GM21528 (cell line): ENCODE measurements at regions not wholly inside any gene's neighbourhood (a gene's known extent, or its start where the extent isn't known, plus 50 kb on each side); places are given as distances from the start of the nearest gene placed in this dataset.
"Not testable (repeated sequence)": the region's sequence is repeated elsewhere in the genome, so short reads cannot be mapped to it uniquely, and the experiment has no call there.

Source experiments
- ATAC-seq: cut with Tn5 transposase; IDR thresholded peaks from one replicate; pipeline ENCODE4 v1.9.1; 2021; ENCODE audit warnings: mild to moderate bottlenecking, moderate library complexity; ENCODE audit not compliant: unreplicated experiment, low FRiP score

GRCh38 chr5:166088389-166089039, 2202.9 kb upstream of the WWC1 start:
- ATAC-seq: no peak

- no peak for ATAC-seq
These were observed 2199.5 kb upstream of the WWC1 start for GRCh38 chr5:166091931-166092330.

GRCh38 chr5:166093312-166093711, 2198.1 kb upstream of the WWC1 start:
- ATAC-seq: no peak

- no peak for ATAC-seq
These were observed 2188.5 kb upstream of the WWC1 start for GRCh38 chr5:166102947-166103346.

GRCh38 chr5:166111021-166111420, 2180.4 kb upstream of the WWC1 start:
- no peak for ATAC-seq

- no peak for ATAC-seq
These were observed 2174.1 kb upstream of the WWC1 start for GRCh38 chr5:166117072-166118066.

- no peak for ATAC-seq
These were observed 2171.9 kb upstream of the WWC1 start for GRCh38 chr5:166119506-166119905.

GRCh38 chr5:166123717-166124116, 2167.7 kb upstream of the WWC1 start:
- no peak for ATAC-seq

- ATAC-seq: no peak
These were observed 2163.5 kb upstream of the WWC1 start for GRCh38 chr5:166127766-166128570.

- not testable (repeated sequence) for ATAC-seq
These were observed 2146.3 kb upstream of the WWC1 start for GRCh38 chr5:166145107-166145506.

GRCh38 chr5:166163996-166164610, 2127.3 kb upstream of the WWC1 start:
- ATAC-seq: no peak

GRCh38 chr5:166165596-166165995, 2125.8 kb upstream of the WWC1 start:
- ATAC-seq: no peak

GRCh38 chr5:166166071-166166470, 2125.4 kb upstream of the WWC1 start:
- no peak for ATAC-seq

- no peak for ATAC-seq
These were observed 2118.8 kb upstream of the WWC1 start for GRCh38 chr5:166172597-166172996.

GRCh38 chr5:166178411-166179080, 2112.9 kb upstream of the WWC1 start:
- ATAC-seq: no peak

GRCh38 chr5:166185185-166185584, 2106.3 kb upstream of the WWC1 start:
- ATAC-seq: no peak

- ATAC-seq: no peak
These were observed 2102.7 kb upstream of the WWC1 start for GRCh38 chr5:166188501-166189325.

- no peak for ATAC-seq
These were observed 2098.7 kb upstream of the WWC1 start for GRCh38 chr5:166192696-166193095.

- ATAC-seq: no peak
These were observed 2095.5 kb upstream of the WWC1 start for GRCh38 chr5:166195981-166196380.
